HG02852 (cell line): ENCODE measurements at regions not wholly inside any gene's neighbourhood (a gene's known extent, or its start where the extent isn't known, plus 50 kb on each side); places are given as distances from the start of the nearest gene placed in this dataset.
"Not testable (repeated sequence)": the region's sequence is repeated elsewhere in the genome, so short reads cannot be mapped to it uniquely, and the experiment has no call there.

Source experiments
- ATAC-seq: cut with Tn5 transposase; IDR thresholded peaks from one replicate; pipeline ENCODE4 v1.9.1; 2021; ENCODE audit warnings: mild to moderate bottlenecking, moderate library complexity; ENCODE audit not compliant: unreplicated experiment

DNA sequence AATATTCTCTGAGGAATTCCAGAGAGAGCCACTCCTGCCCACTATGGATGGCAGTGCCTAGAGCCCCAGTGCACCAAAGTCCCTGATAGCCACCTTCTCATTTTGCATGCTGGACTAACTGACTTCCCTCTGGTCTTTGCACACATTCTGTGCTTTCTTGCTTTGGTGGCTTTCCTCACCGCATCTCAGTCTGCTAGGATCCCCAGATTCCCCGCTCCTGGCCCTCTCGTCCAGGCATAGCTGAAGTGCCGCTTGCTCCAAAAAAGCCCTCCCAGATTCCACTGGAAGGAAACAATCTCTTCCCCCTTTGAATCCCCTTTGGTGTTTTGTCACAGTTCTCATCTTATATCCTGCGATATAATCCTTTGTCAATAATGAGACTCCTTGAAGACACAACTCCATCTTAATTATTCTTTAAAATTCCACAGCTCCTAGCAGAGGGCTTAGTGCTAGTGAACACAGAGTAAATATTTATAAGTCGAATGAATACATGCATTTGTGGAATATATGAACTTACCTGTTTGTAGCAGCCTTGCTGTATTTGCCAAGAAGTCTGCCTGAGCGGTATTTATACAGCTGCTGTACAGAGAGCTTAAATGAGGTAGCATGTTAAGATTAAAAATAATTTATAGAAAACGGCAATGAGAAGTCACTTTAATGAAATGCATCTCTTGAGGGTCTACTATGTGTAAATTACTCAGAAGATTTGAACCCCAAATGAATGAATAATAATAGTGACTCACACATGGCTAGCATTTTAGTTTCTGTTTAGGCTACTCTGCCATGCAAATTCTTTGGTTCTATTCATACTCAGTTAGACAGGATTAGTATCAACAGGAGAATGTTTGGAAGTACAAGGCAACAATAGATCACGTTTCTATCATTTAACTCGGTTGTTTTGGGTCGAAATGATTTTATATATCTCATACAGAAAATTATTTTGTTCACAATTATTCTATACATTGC is 421.9 kb upstream of the TENM3 start:
- ATAC-seq: no peak

DNA sequence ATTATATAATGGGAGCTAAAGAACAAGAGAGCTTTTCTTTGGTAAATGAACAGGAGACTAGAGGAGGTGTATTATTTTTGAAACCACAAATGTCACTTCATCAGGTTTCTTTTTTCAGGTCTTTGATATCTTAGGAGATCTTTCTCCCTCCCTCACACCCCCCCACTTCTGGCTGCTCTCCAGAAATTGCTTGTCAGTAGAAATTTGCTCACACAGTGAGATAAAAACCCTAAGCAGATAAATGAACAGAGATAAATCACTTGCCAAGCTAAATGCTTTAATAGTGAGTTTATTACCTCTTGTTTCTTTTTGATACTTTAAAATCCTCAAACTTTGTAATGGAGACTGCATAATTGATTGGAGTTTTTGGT is 421.2 kb upstream of the TENM3 start:
- ATAC-seq: no peak

DNA sequence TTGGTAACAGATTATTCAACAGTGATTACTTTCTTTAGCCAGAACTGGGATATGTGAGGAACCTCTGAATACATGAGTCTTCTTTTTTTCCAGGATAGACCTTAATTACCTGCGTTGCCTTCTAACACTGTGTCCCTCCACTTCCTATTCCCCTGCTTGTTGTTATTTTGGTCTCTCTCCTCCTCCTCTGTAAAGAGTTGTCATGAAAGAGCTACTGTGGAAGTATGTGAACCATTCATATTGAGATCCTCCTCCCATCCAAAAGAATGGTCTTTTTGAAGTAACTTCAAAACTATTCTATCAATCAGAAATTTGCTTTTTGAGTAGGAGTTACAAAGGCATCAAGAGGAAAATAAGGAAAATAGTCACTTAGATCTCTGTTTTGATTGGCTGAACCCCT is 420.0 kb upstream of the TENM3 start:
- ATAC-seq: no peak

DNA sequence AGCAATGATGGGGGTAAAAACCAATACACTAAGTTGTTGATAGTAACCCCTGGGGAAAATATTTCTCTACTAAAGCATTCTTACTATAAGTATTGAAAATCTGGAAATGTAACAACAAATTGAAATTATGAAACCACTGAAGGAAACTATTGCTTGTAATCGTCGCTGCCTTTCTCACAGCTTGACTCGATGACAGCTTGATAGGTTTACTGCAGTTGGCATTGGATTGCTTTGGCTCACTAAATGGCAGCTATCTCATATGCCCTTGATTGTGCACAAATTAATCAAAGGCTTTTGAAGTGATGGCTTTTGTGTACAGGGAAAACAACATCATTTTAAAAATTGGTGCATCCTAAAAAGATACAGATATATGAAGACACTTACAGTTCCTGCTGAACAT is 419.6 kb upstream of the TENM3 start:
- no peak for ATAC-seq

DNA sequence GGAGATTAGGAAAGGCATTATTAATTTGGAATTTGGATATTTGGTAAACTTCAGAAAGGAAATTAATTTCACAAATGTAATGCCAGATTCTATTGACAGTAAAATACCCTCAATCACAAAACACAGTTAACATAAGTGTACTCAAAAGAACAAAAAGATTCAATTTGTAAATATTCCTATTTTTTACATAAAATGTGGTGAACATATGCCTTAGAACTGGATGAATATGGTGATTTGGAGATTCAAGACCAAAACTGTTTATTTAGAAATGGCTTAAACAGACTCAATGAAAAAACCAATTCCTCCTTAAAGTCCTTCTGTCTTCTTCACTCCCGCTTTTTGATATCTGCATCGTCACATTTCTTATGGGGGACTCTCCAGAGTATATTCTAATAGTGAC is 417.6 kb upstream of the TENM3 start:
- ATAC-seq: no peak

DNA sequence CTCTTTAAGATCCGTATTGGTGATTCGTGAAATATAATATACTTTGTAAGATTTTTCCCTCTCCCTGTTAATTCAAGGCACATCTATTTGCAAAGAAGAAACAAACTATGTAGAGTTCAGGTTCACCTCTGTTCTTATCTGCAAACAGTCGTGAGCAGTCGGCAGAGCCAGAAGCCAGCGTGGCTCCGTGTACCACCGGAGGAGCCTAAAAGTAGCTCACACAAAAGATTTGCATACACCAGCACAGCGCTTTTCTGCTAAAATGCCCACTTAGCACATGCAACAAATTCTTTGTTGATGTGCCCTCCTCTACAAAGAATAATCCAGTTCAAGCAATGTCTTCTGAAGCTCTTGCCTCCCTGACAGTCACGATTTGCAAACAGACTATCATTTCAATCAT is 416.0 kb upstream of the TENM3 start:
- ATAC-seq: no peak

DNA sequence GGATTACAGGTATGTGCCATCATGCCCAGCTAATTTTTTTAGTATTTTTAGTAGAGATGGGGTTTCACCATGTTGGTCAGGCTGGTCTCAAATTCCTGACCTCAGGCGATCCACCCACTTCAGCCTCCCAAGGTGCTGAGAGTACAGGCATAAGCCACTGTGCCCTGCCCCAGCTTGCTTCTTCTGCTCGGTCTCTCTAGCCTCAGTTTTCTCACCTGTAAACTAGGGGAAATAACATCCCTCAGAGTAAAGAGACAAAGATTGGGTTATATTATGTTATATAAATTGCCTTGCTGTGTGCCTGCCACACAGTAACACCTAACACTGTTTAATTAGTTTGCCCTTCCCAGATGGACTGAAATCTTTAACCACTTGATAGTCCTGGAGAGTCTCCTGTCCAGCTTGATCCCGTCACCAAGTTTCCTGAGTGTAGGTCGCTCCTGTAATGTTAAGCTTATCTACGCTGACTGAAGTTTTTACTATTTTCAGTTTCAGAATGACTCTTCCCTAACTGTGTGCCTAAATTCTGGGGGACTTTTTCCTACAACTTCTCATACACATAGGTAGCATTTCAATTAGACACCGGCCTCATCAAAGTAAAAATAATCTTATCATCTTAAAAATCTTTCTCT is 412.7 kb upstream of the TENM3 start:
- ATAC-seq: peak; percentile 89

DNA sequence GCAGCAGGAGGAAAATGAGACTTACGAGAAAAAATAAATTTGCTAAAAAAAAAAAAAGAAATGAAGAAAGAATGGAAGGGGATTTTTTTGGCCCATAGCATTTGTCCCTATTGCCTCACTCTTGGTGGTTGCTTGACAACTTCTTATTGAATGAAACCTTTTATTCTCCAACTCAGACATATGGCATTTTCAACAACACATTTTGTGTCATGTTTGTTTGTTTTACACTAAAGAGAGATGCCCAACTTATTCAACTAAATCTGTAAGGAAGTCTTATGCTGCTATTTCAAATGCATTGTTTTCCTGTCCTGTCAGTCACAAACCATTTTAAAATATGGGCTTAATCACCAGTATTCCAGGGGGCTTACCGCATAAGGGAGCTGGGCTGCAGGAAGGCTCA is 409.1 kb upstream of the TENM3 start:
- ATAC-seq: no peak

DNA sequence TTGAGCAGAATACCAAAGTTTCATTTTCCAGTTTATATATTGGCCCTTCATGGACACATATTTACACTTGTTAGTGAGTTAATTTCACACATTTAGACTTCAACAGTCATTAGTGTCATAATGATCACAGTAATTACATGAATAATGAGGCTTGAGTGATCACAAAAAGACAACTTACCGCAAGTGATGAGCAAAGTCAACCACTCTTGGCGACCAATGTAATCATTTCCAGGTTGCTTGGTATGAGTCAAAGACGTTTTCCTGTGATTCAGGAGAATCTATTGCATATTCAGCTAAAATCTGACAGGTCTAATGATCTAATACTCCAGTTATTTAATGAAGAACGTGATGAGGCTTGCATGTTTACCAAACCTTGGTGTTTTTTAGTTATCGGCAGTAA is 407.9 kb upstream of the TENM3 start:
- no peak for ATAC-seq

DNA sequence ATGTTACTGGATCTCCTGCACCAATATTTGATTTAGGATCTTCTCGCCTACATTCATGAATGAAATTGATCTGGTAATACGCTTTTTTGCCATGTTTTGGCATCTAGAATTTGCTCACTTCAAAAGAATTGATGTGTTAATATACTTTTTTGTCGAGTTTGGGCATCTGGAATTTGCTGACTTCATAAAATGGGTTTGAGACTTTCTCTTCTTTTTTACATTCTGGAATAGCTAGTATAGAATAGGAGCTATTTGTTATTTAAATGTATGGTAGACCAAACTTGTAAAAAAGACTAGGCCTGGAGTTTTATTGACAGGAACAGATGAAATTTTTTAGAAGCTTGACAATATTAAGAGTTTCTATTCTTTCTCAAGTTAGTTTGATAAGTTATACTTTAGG is 404.9 kb upstream of the TENM3 start:
- no peak for ATAC-seq

DNA sequence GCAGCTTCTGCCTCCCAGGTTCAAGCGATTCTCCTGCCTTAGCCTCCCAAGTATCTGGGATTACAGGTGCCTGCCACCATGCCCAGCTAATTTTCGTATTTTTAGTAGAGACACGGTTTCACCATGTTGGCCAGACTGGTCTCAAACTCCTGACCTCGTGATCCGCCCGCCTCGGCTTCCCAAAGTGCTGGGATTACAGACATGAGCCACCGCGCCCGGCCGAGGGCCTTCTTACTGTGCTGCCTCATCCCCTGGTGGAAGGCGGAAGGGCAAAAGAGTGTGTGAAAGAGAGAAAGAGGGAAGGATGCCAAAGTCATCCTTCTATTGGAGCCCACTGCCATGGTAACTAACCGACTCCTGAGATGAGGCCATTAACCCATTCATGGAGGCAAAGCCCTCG is 399.4 kb upstream of the TENM3 start:
- not testable (repeated sequence) for ATAC-seq

DNA sequence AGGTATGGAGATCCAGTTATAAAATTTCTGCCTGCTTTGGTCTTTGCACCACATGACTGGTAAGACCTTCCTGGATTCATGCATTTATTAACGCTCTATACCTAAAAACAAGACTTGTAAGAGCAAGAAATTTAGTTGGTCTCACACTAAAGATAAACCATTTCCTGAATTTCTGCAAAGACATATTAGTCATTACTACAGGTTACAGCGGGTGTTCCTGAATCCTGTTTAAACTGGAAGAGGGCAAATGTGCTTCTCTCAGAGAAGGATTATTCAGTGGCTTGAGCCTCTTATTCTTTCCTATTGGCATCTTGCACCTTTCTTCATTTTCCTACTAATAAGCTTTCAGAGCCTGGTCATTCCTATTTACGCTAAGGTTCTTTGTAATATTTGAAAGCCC is 397.6 kb upstream of the TENM3 start:
- no peak for ATAC-seq

DNA sequence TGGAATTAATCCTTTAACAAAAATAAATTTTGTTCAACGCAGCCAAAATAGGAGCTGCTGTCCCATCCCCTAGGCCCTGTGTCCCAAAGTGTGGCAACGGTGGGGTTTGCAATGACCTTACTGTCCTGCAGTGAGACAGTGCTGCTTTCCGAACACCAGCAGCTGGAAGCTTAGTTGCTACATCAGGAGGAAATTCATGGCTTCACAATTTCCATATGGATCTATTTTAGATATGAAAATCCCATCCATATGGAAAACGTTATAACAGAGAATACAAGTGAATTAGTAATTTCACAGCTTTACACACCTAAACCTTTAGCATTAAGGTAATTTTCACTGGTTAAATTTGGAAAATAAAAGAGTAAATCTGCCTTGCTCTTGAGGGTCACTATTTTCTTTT is 396.3 kb upstream of the TENM3 start:
- ATAC-seq: no peak

DNA sequence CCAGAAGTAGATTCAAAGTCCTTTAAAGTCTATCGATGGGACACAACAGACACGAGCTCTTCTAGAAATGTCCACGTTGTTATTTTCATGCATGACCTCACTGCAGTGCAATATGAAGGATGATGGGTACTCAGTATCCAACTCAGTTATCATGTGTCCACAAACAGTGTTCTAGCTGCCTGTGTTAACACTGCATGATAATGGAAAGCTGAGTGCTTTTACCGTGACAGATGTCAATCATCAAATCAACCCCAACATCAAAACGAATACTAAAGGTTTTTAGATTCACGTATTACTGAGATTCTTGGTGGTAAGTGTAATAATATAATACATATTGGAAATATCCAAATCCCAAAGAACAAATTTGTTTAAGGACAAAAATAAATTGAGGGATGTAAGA is 394.8 kb upstream of the TENM3 start:
- ATAC-seq: no peak

DNA sequence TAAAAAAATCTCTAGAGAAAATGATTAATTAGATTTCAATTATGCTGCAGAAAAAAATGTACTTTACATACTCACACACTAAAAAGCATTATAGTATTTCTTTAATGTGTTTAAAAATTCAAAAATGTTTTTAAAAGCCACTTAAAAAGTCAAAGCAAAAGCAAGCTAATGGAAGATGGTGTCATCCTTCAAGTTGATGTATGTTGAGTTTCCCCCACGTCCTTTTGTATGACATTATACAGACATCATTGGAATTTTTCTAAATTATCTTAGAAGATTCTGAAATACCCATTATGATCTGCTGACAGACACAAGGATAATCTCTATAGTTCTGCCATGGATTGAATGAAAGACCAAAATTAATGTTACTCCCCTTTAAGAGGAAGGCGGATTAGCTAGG is 393.7 kb upstream of the TENM3 start:
- ATAC-seq: no peak

DNA sequence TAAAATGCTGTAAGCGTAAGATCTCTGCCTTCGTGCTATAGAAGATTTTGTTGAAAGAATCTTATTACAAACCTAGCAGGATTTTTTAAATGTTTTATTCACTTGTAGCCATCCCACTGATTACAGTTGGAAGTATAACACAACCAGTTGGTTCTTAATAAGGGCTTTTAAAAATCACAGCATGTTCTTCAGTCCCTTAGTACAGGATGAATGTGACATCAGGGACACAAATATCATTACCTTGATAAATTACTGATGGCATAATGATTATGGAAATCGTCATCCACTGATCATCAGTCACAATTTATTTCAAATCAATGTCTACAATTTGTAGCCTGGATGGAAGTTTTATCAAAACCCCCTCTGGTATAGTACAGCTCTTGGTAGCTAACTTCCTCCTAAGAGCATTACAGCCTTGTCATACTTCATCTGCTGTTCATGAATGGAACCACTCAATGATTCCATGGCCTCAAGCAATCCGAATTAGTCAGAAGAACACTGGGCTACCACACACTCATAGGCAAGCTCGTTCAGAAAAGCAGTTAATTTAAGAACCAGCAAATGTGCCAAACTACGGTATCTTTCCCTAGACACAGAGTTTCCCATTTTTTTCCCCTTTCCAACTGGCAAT is 389.2 kb upstream of the TENM3 start:
- ATAC-seq: no peak

DNA sequence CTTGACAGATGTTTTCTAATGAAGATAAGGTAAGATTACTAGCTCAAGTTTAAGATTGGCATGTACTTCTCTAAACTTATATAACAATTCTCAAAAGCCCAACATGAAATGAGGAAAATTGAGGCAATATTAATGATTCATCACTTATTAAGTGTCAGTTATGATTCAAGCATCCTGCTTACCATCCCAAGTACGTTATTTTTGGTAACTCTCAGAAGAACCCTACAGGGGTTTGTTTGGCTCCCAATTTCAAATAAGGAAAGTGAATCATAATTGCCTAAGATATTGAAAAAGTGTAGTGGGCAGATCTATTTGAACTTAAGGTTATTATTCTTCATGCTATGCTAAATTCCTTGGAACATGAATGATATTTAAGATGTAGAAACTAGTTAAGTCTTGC is 387.9 kb upstream of the TENM3 start:
- ATAC-seq: no peak

DNA sequence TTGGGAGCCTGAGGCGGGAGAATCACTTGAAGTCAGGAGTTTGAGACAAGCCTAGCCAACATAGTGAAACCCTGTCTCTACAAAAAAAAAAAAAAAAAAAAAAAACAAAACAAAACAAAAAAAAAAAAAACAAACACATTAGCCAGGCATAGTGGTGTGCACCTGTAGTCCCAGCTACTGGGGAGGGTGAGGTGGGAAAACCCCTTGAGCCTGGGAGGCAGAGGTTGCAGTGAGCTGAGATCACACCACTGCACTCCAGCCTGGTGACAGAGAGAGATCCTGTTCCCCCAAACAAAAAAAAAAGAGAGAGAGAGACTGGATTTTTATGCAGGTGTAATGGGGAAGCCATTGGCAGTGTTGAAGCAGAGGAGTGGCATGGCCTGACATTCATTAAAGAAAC is 385.7 kb upstream of the TENM3 start:
- not testable (repeated sequence) for ATAC-seq

DNA sequence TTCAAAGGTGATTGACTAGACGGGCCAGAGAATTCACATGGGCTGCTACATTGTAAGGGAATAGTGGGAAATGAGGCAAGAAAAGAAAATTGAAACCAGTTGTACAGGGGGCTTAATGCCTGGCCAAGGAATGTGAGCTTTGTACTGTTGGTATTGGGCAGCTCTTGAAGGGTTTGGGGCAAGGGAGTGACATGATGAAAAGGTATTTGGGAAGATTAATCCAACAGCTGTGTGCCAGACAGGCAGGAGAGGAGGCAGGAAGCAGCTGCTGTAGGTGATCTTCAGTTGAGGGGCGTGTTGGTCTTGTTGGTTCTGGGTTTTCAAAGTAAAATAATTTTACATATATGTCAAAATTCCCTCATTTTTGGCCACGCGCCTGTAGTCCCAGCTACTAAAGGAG is 384.5 kb upstream of the TENM3 start:
- no peak for ATAC-seq

DNA sequence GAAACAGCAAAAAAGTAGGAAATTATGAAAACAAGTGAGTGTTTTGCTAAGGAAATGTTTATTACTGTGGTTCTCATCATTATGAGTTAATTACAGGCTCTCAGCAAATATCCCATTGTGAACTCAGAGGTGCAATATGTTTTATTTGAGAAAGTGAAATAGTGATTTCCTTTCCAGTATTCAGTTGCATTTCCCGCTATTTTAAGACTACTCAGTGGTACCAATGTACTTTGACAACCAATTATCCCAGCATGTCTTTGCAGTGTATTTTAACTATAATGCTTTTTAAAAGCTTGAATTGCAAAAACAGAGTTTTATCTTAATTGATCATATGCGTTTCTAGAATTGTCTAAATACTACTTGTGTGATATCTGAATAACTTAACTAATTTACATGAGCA is 383.8 kb upstream of the TENM3 start:
- no peak for ATAC-seq

DNA sequence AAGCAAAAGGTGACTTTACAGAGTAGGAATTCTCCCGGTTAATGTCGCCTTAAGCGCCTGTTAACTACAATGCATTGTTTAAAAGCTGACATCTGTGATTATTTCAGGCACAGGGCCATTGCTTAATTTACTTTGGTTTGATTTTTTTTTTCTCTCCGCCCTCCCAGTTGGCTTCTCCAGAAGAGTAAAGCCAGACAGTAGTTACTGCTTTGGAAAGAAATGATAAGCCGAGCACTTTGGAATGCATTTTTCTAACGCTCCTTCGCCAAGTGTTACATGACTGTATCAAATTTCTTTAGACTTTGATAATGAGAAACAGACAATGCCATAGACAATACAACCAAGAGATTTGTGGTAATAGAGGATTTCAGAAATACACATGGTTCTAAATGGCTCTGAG is 383.0 kb upstream of the TENM3 start:
- ATAC-seq: no peak

DNA sequence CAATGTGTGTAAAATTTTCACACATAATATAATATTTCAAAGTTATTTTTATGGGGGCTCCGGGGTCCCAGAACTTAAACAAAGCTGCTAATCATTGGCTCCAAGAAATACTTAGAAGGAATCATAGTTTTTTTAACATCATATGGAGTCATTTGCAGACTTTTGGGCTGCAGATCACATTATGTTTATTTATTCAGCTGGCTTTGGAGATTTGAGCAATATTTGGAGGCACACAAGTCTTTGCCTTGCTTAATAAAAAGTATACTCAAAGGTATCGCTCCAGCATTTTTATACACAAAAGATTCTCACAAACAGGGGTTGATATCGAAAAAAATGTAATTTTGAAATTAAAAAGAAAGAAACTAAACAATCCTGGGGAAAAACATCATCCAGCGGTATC is 382.5 kb upstream of the TENM3 start:
- ATAC-seq: no peak
